ENCODE measurements at regions not wholly inside any gene's neighbourhood (a gene's known extent, or its start where the extent isn't known, plus 50 kb on each side); places are given as distances from the start of the nearest gene placed in this dataset.

DNA sequence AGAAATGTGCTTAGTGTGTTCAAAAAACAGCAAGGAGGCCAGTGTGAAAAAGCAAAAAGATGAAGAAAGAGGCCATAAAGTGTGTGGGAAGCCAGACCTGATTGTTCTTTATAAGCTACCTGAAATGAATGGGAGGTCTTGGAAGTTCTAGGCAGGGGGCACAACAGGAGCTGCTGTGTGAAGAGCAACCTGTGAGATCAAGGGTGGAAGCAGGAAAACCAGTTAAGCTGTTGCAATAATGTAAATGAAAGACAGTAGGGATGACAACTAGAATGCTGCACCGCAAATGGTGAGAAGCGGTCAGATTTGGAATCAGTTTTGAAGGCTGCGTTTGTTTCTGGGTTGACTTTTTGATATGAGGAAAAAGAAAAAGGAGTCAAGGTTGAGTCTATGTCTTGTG lies 123.5 kb downstream of the TMEM144 start:
- DNase-seq (no peak), FAIRE-seq (no peak)
- Histone ChIP-seq H3K4me3 (ENCODE audit: low read length in 3 of 3) (no peak overlapping the region), H3K9ac (ENCODE audit: low read length in 3 of 3) (no peak overlapping the region), H3K9me3 (ENCODE audit: control insufficient read depth in 2 of 3, insufficient read depth in 1 of 3, low read length in 3 of 3) (no peaks in the 10 kb centered on the region), H3K36me3 (ENCODE audit: control insufficient read depth in 2 of 3, insufficient read depth in 3 of 3, low read length in 3 of 3) (no peaks in the 10 kb centered on the region), H3K27ac (ENCODE audit: low read depth in 2 of 2, low read length in 2 of 2) (no peak overlapping the region), H3K4me1 (ENCODE audit: control insufficient read depth in 2 of 3, insufficient read depth in 2 of 3, low read depth in 1 of 3, low read length in 3 of 3) (no peaks in the 10 kb centered on the region), H3K27me3 (ENCODE audit: control insufficient read depth, insufficient read depth, low read length) (no peaks in the 10 kb centered on the region)
- TF ChIP-seq, protein P1, sequence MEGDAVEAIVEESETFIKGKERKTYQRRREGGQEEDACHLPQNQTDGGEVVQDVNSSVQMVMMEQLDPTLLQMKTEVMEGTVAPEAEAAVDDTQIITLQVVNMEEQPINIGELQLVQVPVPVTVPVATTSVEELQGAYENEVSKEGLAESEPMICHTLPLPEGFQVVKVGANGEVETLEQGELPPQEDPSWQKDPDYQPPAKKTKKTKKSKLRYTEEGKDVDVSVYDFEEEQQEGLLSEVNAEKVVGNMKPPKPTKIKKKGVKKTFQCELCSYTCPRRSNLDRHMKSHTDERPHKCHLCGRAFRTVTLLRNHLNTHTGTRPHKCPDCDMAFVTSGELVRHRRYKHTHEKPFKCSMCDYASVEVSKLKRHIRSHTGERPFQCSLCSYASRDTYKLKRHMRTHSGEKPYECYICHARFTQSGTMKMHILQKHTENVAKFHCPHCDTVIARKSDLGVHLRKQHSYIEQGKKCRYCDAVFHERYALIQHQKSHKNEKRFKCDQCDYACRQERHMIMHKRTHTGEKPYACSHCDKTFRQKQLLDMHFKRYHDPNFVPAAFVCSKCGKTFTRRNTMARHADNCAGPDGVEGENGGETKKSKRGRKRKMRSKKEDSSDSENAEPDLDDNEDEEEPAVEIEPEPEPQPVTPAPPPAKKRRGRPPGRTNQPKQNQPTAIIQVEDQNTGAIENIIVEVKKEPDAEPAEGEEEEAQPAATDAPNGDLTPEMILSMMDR (IDR thresholded peaks at IDR 0.05; ENCODE audit: borderline replicate concordance, extremely low read depth, insufficient read depth) = no peak
- intact Hi-C loops (cut with DNase I) = no loop called here

DNA sequence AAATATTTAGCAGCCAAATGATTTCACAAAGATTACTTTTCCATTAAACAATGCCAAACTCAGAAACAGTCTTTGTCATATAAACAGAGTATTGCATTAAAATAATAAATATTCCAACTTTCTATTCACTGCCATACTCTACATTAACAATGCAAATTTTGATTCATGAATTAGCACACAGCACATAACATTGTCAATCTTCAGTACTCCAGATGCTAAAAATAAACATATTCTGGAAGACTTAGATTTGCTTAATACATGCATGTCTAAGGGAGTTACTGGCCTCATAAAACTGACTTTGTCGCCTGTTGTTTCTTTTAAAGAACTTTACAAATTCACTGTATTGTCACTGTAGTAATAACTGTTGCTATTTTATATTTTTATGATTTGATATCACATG lies 131.6 kb downstream of the TMEM144 start:
- no peaks in the 10 kb centered on the region for H3K36me3 ChIP-seq (ENCODE audit: control insufficient read depth in 2 of 3, insufficient read depth in 3 of 3, low read length in 3 of 3)
- H3K4me3 ChIP-seq (ENCODE audit: low read length in 3 of 3) = no peak overlapping the region
- no peak for DNase-seq
- TF ChIP-seq, protein P1 (IDR thresholded peaks at IDR 0.05; ENCODE audit: borderline replicate concordance, extremely low read depth, insufficient read depth) = no peak
- FAIRE-seq = no peak
- H3K27me3 ChIP-seq (ENCODE audit: control insufficient read depth, insufficient read depth, low read length) = no peaks in the 10 kb centered on the region
- no peak overlapping the region for H3K9ac ChIP-seq (ENCODE audit: low read length in 3 of 3)
- intact Hi-C loops (cut with DNase I) = no loop called here
- no peaks in the 10 kb centered on the region for H3K4me1 ChIP-seq (ENCODE audit: control insufficient read depth in 2 of 3, insufficient read depth in 2 of 3, low read depth in 1 of 3, low read length in 3 of 3)
- no peak overlapping the region for H3K27ac ChIP-seq (ENCODE audit: low read depth in 2 of 2, low read length in 2 of 2)
- no peaks in the 10 kb centered on the region for H3K9me3 ChIP-seq (ENCODE audit: control insufficient read depth in 2 of 3, insufficient read depth in 1 of 3, low read length in 3 of 3)

DNA sequence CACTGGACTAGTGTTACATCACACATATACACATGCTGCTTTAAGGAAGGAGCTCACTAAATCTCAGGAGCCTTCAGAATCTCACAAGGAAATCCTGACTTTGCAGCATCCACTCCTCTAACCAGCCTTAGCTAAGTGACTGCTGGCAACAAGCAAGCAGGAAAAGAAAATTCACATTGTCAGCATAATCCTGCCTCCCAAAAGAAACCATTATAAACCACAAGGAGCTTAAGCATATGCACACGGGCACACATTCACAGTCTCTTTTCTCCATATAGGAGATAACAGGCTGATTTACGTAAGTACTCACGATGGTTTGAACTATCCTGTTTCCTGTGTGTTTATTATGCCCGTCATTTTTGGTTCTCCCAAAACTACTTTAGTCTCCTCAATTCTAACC lies 136.3 kb downstream of the TMEM144 start:
- DNase-seq = no peak
- FAIRE-seq = no peak
- H3K27ac ChIP-seq (ENCODE audit: low read depth in 2 of 2, low read length in 2 of 2) = no peak overlapping the region

DNA sequence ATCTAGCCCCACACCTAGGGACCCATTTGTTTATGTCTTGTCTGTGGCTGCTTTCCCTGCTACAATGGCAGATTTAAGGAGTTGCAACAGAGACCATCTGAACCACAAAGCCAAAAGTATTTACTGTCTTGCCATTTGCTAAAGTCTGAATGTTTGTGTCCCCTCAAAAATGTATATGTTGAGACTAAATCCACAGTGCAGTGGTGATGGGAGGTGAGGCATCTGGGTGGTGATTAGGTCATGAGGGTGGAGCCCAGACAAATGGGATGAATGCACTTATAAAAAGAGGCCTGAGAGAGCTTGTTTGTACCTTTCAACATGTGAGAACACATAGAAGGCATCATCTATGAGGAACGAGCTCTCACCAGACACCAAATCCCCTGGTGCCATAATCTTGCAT lies 137.3 kb downstream of the TMEM144 start:
- TF ChIP-seq, protein P1 (IDR thresholded peaks at IDR 0.05; ENCODE audit: borderline replicate concordance, extremely low read depth, insufficient read depth) = no peak
- Histone ChIP-seq H3K27me3 (ENCODE audit: control insufficient read depth, insufficient read depth, low read length) (no peaks in the 10 kb centered on the region), H3K9me3 (ENCODE audit: control insufficient read depth in 2 of 3, insufficient read depth in 1 of 3, low read length in 3 of 3) (no peaks in the 10 kb centered on the region), H3K27ac (ENCODE audit: low read depth in 2 of 2, low read length in 2 of 2) (no peak overlapping the region), H3K36me3 (ENCODE audit: control insufficient read depth in 2 of 3, insufficient read depth in 3 of 3, low read length in 3 of 3) (no peaks in the 10 kb centered on the region), H3K4me3 (ENCODE audit: low read length in 3 of 3) (no peak overlapping the region), H3K4me1 (ENCODE audit: control insufficient read depth in 2 of 3, insufficient read depth in 2 of 3, low read depth in 1 of 3, low read length in 3 of 3) (no peaks in the 10 kb centered on the region), H3K9ac (ENCODE audit: low read length in 3 of 3) (no peak overlapping the region)
- intact Hi-C loops (cut with DNase I) = no loop called here
- DNase-seq (no peak), FAIRE-seq (no peak)

More for the DNA sequence above, 136.3 kb downstream of the TMEM144 start:
- Histone ChIP-seq H3K4me3 (ENCODE audit: low read length in 3 of 3) (no peak overlapping the region), H3K36me3 (ENCODE audit: control insufficient read depth in 2 of 3, insufficient read depth in 3 of 3, low read length in 3 of 3) (no peaks in the 10 kb centered on the region), H3K9ac (ENCODE audit: low read length in 3 of 3) (no peak overlapping the region), H3K27me3 (ENCODE audit: control insufficient read depth, insufficient read depth, low read length) (no peaks in the 10 kb centered on the region), H3K4me1 (ENCODE audit: control insufficient read depth in 2 of 3, insufficient read depth in 2 of 3, low read depth in 1 of 3, low read length in 3 of 3) (no peaks in the 10 kb centered on the region), H3K9me3 (ENCODE audit: control insufficient read depth in 2 of 3, insufficient read depth in 1 of 3, low read length in 3 of 3) (no peaks in the 10 kb centered on the region)
- intact Hi-C loops (cut with DNase I) = no loop called here
- TF ChIP-seq, protein P1 (IDR thresholded peaks at IDR 0.05; ENCODE audit: borderline replicate concordance, extremely low read depth, insufficient read depth) = no peak

All from kidney (tissue), 13 donors.